ENCODE measurements at regions not wholly inside any gene's neighbourhood (a gene's known extent, or its start where the extent isn't known, plus 50 kb on each side); places are given as distances from the start of the nearest gene placed in this dataset.

DNA sequence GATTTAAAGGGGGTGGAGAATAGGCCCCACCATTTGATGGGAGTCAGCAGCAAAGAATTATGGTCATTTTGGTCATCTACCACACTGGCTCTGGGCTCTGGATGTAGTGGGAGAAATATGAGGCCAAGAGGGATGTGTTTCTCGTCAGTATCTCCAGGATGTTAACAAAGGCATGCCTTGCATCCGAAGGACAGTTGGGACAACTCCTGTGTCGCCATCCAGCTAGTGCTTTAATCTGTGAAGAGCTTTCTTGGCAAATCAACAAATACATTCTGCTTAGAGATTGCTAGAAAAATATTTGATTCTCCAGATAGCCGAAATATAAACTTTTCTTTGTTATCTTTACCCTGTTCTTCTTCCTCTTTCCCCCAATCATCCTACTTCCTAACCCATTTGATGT lies 287.1 kb upstream of the TNP1 start:
- TF ChIP-seq JUND (IDR thresholded peaks at IDR 0.05) (no peak), GABPA (IDR thresholded peaks at IDR 0.05; ENCODE audit: low read depth) (no peak), EZH2phosphoT487 (IDR thresholded peaks at IDR 0.05; ENCODE audit: borderline replicate concordance, low read depth) (no peak)
- TF ChIP-seq, protein P1, sequence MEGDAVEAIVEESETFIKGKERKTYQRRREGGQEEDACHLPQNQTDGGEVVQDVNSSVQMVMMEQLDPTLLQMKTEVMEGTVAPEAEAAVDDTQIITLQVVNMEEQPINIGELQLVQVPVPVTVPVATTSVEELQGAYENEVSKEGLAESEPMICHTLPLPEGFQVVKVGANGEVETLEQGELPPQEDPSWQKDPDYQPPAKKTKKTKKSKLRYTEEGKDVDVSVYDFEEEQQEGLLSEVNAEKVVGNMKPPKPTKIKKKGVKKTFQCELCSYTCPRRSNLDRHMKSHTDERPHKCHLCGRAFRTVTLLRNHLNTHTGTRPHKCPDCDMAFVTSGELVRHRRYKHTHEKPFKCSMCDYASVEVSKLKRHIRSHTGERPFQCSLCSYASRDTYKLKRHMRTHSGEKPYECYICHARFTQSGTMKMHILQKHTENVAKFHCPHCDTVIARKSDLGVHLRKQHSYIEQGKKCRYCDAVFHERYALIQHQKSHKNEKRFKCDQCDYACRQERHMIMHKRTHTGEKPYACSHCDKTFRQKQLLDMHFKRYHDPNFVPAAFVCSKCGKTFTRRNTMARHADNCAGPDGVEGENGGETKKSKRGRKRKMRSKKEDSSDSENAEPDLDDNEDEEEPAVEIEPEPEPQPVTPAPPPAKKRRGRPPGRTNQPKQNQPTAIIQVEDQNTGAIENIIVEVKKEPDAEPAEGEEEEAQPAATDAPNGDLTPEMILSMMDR (IDR thresholded peaks at IDR 0.05), result no peak
